ENCODE measurements at regions not wholly inside any gene's neighbourhood (a gene's known extent, or its start where the extent isn't known, plus 50 kb on each side); places are given as distances from the start of the nearest gene placed in this dataset.
"Not testable (repeated sequence)": the region's sequence is repeated elsewhere in the genome, so short reads cannot be mapped to it uniquely, and the experiment has no call there.

- peak; percentile 67 for TF ChIP-seq ZBTB33 (CRISPR knock-in tag; IDR thresholded peaks at IDR 0.05)
- TF ChIP-seq HNRNPLL (IDR thresholded peaks at IDR 0.05; ENCODE audit: low read depth, low read length, poor library complexity, severe bottlenecking), result peak; percentile 62
- peak in 1 of 2 experiments; percentile 73; a peak in 1 of 4 replicates for TF ChIP-seq REST (IDR thresholded peaks at IDR 0.05; ENCODE audit: borderline replicate concordance in 1 of 2, low read depth in 1 of 2, low read length in 2 of 2)
- peak; percentile 44; the same call in 1 of the 2 replicates for TF ChIP-seq KLF12 (CRISPR knock-in tag; IDR thresholded peaks at IDR 0.05; ENCODE audit: borderline replicate concordance)
- TF ChIP-seq ZGPAT (CRISPR knock-in tag; IDR thresholded peaks at IDR 0.05), result peak; percentile 86
- not testable (repeated sequence) for TF ChIP-seq SOX6, SP1 (IDR thresholded peaks at IDR 0.05)
- peak; percentile 37; the same call in 1 of the 2 replicates for TF ChIP-seq SOX6 (CRISPR knock-in tag; IDR thresholded peaks at IDR 0.05)
- TF ChIP-seq ZFP90 (CRISPR knock-in tag; IDR thresholded peaks at IDR 0.05; ENCODE audit: borderline replicate concordance), result peak; percentile 78
- peak; percentile 75; the same call in 1 of the 2 replicates for TF ChIP-seq MED13 (CRISPR knock-in tag; IDR thresholded peaks at IDR 0.05)
- peak; percentile 63 for TF ChIP-seq PHF8 (CRISPR knock-in tag; IDR thresholded peaks at IDR 0.05)
- peak; percentile 70; the same call in 1 of the 2 replicates for TF ChIP-seq SIN3A (IDR thresholded peaks at IDR 0.05; ENCODE audit: borderline replicate concordance, low read depth, low read length)
- 0 out of 2 replicates have a peak, but pooled peaks have one; percentile 47 for TF ChIP-seq ZBTB44 (CRISPR knock-in tag; IDR thresholded peaks at IDR 0.05)
- peak; percentile 63 for TF ChIP-seq FOXA3 (CRISPR knock-in tag; IDR thresholded peaks at IDR 0.05)
- TF ChIP-seq RARA (CRISPR knock-in tag; IDR thresholded peaks at IDR 0.05), result peak; percentile 41; the same call in 1 of the 2 replicates
- TF ChIP-seq ETV5 (CRISPR knock-in tag; IDR thresholded peaks at IDR 0.05; ENCODE audit: borderline replicate concordance), result peak; percentile 54; the same call in 1 of the 2 replicates
- peak; percentile 42; the same call in 1 of the 2 replicates for TF ChIP-seq HNF4A (CRISPR knock-in tag; IDR thresholded peaks at IDR 0.05)
- peak; percentile 74 for TF ChIP-seq ERF (CRISPR knock-in tag; IDR thresholded peaks at IDR 0.05)
- TF ChIP-seq CBX5 (CRISPR knock-in tag; IDR thresholded peaks at IDR 0.05; ENCODE audit: borderline replicate concordance), result peak; percentile 79; the same call in 1 of the 2 replicates
- TF ChIP-seq HOXD1 (CRISPR knock-in tag; IDR thresholded peaks at IDR 0.05), result peak; percentile 50; the same call in 1 of the 2 replicates
- peak; percentile 54; the same call in 1 of the 2 replicates for TF ChIP-seq ATF1 (CRISPR knock-in tag; IDR thresholded peaks at IDR 0.05)
- peak; percentile 76 for TF ChIP-seq SP1 (CRISPR knock-in tag; IDR thresholded peaks at IDR 0.05)
- peak; percentile 42 for TF ChIP-seq GATAD2A (CRISPR knock-in tag; IDR thresholded peaks at IDR 0.05)
Observed at GRCh38 chr6:27831434-27832081, 80.6 kb downstream of the OR2B2 start (continued).

All from HepG2 (cell line).